K562 (cell line): ENCODE measurements at regions not wholly inside any gene's neighbourhood (a gene's known extent, or its start where the extent isn't known, plus 50 kb on each side); places are given as distances from the start of the nearest gene placed in this dataset.

Experiments
- ATAC-seq: fragments of 200-7000 bp; cut with Tn5 transposase; 3 replicates; pipeline ENCODE4 v1.9.1; 2020; ENCODE audit warnings: moderate library complexity
- BruUV-seq: library from RNA; stranded (reverse); fragments of 400-500 nt; replicated peaks from 2 replicates; lab custom pipeline; 2021; lab: Mats Ljungman, UMichigan
- CTCF ChIA-PET: fragments of 300-600 bp; formaldehyde crosslinking; extraction: SDS; loops from one replicate; lab custom pipeline; 2021; ENCODE audit warnings: low intra/inter-chr PET ratio; lab: Yijun Ruan, JAX
- POLR2A ChIA-PET: fragments of 300-600, 350-650 bp; sonication (Branson Sonifier 250); formaldehyde crosslinking; extraction: SDS; loops from one replicate; lab custom pipeline; 2021; ENCODE audit warnings: antibody characterized with exemption, inconsistent platforms; lab: Yijun Ruan, JAX
- DNase-seq, 4 experiments: peaks; one replicate each; pipeline versions ENCODE4 v3.0.0 to v3.0.0-alpha.2; 2011 to 2018; ENCODE audit warnings: low spot score in 3 of 4, mixed read lengths in 3 of 4; ENCODE audit errors: extremely low read depth in 1 of 4
- FAIRE-seq: peaks from 2 replicates; lab custom pipeline; 2011; peaks lifted over from hg19 to GRCh38; lab: Jason Lieb, UNC
- H2AFZ ChIP-seq: 2 replicates; pipeline ENCODE4 v1.6.0; 2011; ENCODE audit warnings: low read depth, low read length, control low read depth, inconsistent platforms
- H3K27ac ChIP-seq: fragments of 200-600 bp; 3 replicates; pipeline ENCODE4 v1.8.0; 2011; ENCODE audit warnings: low read depth, mild to moderate bottlenecking, control low read depth, inconsistent platforms, low read length, moderate library complexity, mixed read lengths; ENCODE audit errors: extremely low read depth
- H3K27me3 ChIP-seq, 2 experiments: fragments of 300-600 bp in 1 of 2; 2 replicates in 1 of 2; 3 replicates in 1 of 2; pipeline versions ENCODE4 v1.6.0 to v1.8.0; 2011; ENCODE audit warnings: inconsistent platforms in 2 of 2, low read length in 2 of 2, mild to moderate bottlenecking in 1 of 2, mixed read lengths in 1 of 2, moderate library complexity in 1 of 2; ENCODE audit not compliant: control insufficient read depth in 2 of 2, insufficient read depth in 2 of 2
- H3K36me3 ChIP-seq: fragments of 300-600 bp; 3 replicates; pipeline ENCODE4 v1.8.0; 2011; ENCODE audit warnings: mild to moderate bottlenecking, low read length, inconsistent platforms; ENCODE audit not compliant: control insufficient read depth, insufficient read depth
- H3K4me1 ChIP-seq, 2 experiments: fragments of 200-600 bp in 1 of 2; replicated peaks in 1 of 2; 2 replicates in 1 of 2; 3 replicates in 1 of 2; pipeline versions ENCODE4 v1.5.1 to v1.8.0; 2011; ENCODE audit warnings: inconsistent platforms in 2 of 2, low read length in 2 of 2, mild to moderate bottlenecking in 1 of 2, mixed read lengths in 1 of 2, moderate library complexity in 1 of 2; ENCODE audit not compliant: control insufficient read depth in 2 of 2, insufficient read depth in 2 of 2
- H3K4me2 ChIP-seq: 2 replicates; pipeline ENCODE4 v1.6.1; 2011; ENCODE audit warnings: low read length, control low read depth, inconsistent platforms, mixed read lengths; ENCODE audit not compliant: insufficient read depth
- H3K4me3 ChIP-seq: fragments of 200-600 bp; sonication (generic), shearing (Covaris generic); 2 replicates; pipeline ENCODE4 v1.5.1; 2016; ENCODE audit warnings: control low read depth, inconsistent platforms
- H3K79me2 ChIP-seq: fragments of 200-600 bp; 3 replicates; pipeline ENCODE4 v1.8.0; 2011; ENCODE audit warnings: low read length, inconsistent platforms; ENCODE audit not compliant: control insufficient read depth, insufficient read depth
- H3K9ac ChIP-seq, 2 experiments: 2 replicates each; pipeline versions ENCODE4 v1.6.0 to v1.6.1; 2011; ENCODE audit warnings: low read depth in 2 of 2, low read length in 2 of 2, control low read depth in 1 of 2, inconsistent platforms in 1 of 2, mild to moderate bottlenecking in 1 of 2, mixed read lengths in 1 of 2; ENCODE audit not compliant: insufficient read depth in 1 of 2
- H3K9me1 ChIP-seq: one replicate; pipeline ENCODE4 v1.6.0; 2011; ENCODE audit warnings: inconsistent platforms, mild to moderate bottlenecking, low read length, moderate library complexity; ENCODE audit not compliant: control insufficient read depth, insufficient read depth
- H3K9me3 ChIP-seq: replicated peaks from 2 replicates; pipeline ENCODE4 v1.5.1; 2011; ENCODE audit warnings: low read depth, low read length, inconsistent platforms; ENCODE audit not compliant: control insufficient read depth, insufficient read depth
- H4K20me1 ChIP-seq: replicated peaks from 2 replicates; pipeline ENCODE4 v1.6.1; 2011; ENCODE audit warnings: low read length, inconsistent platforms, mixed read lengths; ENCODE audit not compliant: control insufficient read depth, insufficient read depth
- ATF1 ChIP-seq, 2 experiments: fragments of 450-650 bp in 1 of 2; IDR thresholded peaks; 2 replicates each; pipeline ENCODE4 v1.6.1; 2016; ENCODE audit warnings: missing compliant biosample characterization in 1 of 2, missing genetic modification characterization in 1 of 2
- CHD2 ChIP-seq: IDR thresholded peaks from 2 replicates; pipeline ENCODE4 v1.6.1; 2011; ENCODE audit warnings: low read depth, low read length
- CTCF ChIP-seq, 3 experiments: IDR thresholded peaks in 2 of 3; conservative IDR thresholded peaks in 1 of 3; 2 replicates each; pipeline ENCODE4 v1.5.1; 2011 to 2012; ENCODE audit warnings: low read length in 3 of 3, mild to moderate bottlenecking in 3 of 3, control low read depth in 2 of 3, improper control_type of control experiment in 1 of 3, inconsistent platforms in 1 of 3, low read depth in 1 of 3, mixed read lengths in 1 of 3, moderate library complexity in 1 of 3; ENCODE audit not compliant: insufficient read depth in 2 of 3
- GTF2B ChIP-seq: IDR thresholded peaks from 2 replicates; pipeline ENCODE4 v1.6.1; 2011; ENCODE audit not compliant: insufficient read length; ENCODE audit errors: extremely low read depth
- MEIS2 ChIP-seq: fragments of 450-650 bp; IDR thresholded peaks from 2 replicates; pipeline ENCODE4 v1.6.1; 2014; ENCODE audit warnings: mild to moderate bottlenecking; ENCODE audit not compliant: partially characterized antibody
- SMAD1 ChIP-seq: fragments of 150-350 bp; IDR thresholded peaks from 2 replicates; pipeline ENCODE4 v1.6.1; 2014; ENCODE audit warnings: low read length, low read depth; ENCODE audit not compliant: partially characterized antibody
- STAT5A ChIP-seq: IDR thresholded peaks from 2 replicates; pipeline ENCODE4 v1.6.1; 2012; ENCODE audit warnings: low read length, inconsistent platforms, borderline replicate concordance
- THRAP3 ChIP-seq: fragments of 450-650 bp; IDR thresholded peaks from 2 replicates; pipeline ENCODE4 v1.6.1; 2016; ENCODE audit warnings: mild to moderate bottlenecking, inconsistent platforms, borderline replicate concordance
- ZBTB5 ChIP-seq: fragments of 450-650 bp; IDR thresholded peaks from 2 replicates; pipeline ENCODE4 v1.6.1; 2017; ENCODE audit warnings: antibody characterized with exemption
- ZNF146 ChIP-seq: IDR thresholded peaks from one replicate; pipeline ENCODE4 v1.6.1; 2018; ENCODE audit warnings: missing compliant biosample characterization; ENCODE audit not compliant: unreplicated experiment
- ZNF184 ChIP-seq: sonication (generic); formaldehyde crosslinking; IDR thresholded peaks from 2 replicates; pipeline ENCODE4 v1.5.0; 2020; ENCODE audit warnings: missing genetic modification reagents
- ZNF512 ChIP-seq: IDR thresholded peaks from 2 replicates; pipeline ENCODE4 v1.6.1; 2016; ENCODE audit warnings: missing genetic modification characterization, missing compliant biosample characterization
- WGBS: fragments of 100-300 bp; shearing (Covaris generic); methylation state at CpG from one replicate; pipeline ENCODE4 v1.1.6; 2016; ENCODE audit warnings: low coverage, mixed read lengths; ENCODE audit not compliant: insufficient coverage; ENCODE audit errors: missing lambda C conversion rate; 5-methylcytosine and 5-hydroxymethylcytosine counted together
- in situ Hi-C: fragments of 300-500 bp; cut with MboI; formaldehyde crosslinking; loops from 4 replicates; pipeline ENCODE4 v1.15.0; 2018; ENCODE audit warnings: inconsistent platforms, mixed read lengths
- intact Hi-C: fragments of 100-400 bp; cut with micrococcal nuclease; formaldehyde crosslinking; loops from 2 replicates; pipeline ENCODE4 v1.14.2; 2022

- peaks cover 0 to 13% of the 10 kb centered on the region in 2 experiments; a peak in 2 of 5 replicates for H3K27me3 ChIP-seq
- POLR2A ChIA-PET, result no interaction called here
- H3K4me2 ChIP-seq, result no peak overlapping the region
Measured at GRCh38 chr22:48082284-48082683, 1319.8 kb downstream of the TBC1D22A start.

More at GRCh38 chr22:48082284-48082683, 1319.8 kb downstream of the TBC1D22A start:
- BruUV-seq, result no TSS peak
- FAIRE-seq (no peak), ATAC-seq (no peak), DNase-seq (no peak)
- no peaks in the 10 kb centered on the region for H3K36me3 ChIP-seq
- no peak overlapping the region for H3K27ac ChIP-seq
- intact Hi-C loops, result no loop called here
- TF ChIP-seq THRAP3, result no peak
- no peak for TF ChIP-seq ZNF512
- no peak for TF ChIP-seq SMAD1
- TF ChIP-seq ATF1 (CRISPR knock-in tag; IDR thresholded peaks at IDR 0.05), result no peak
- TF ChIP-seq ATF1 (tag; IDR thresholded peaks at IDR 0.05), result no peak
- TF ChIP-seq MEIS2, result no peak
- no peak for TF ChIP-seq CTCF (IDR thresholded peaks at IDR 0.05 in 2 of 3, conservative IDR thresholded peaks at IDR 0.05 in 1 of 3; ENCODE audit: insufficient read depth in 2 of 3, low read depth in 1 of 3, low read length in 3 of 3)
- no peak for TF ChIP-seq ZNF184 (CRISPR knock-in tag)
- TF ChIP-seq GTF2B, result no peak
- TF ChIP-seq ZNF146 (CRISPR knock-in tag), result no peak
- no peak for TF ChIP-seq STAT5A
- no peak for TF ChIP-seq CHD2
- no peak for TF ChIP-seq ZBTB5
- WGBS, result 0% methylated on average over 6 of the region's 6 CpGs
- CTCF ChIA-PET, result no interaction called here
- H4K20me1 ChIP-seq, result no peaks in the 10 kb centered on the region
- H3K4me3 ChIP-seq, result no peak overlapping the region
- no peaks in the 10 kb centered on the region for H3K9me1 ChIP-seq
- in situ Hi-C loops, result no loop called here
- no peak overlapping the region for H2AFZ ChIP-seq
- no peaks in the 10 kb centered on the region for H3K4me1 ChIP-seq
- H3K79me2 ChIP-seq, result no peaks in the 10 kb centered on the region
- H3K9ac ChIP-seq, result no peak overlapping the region
- no peaks in the 10 kb centered on the region for H3K9me3 ChIP-seq
